ENCODE measurements at regions not wholly inside any gene's neighbourhood (a gene's known extent, or its start where the extent isn't known, plus 50 kb on each side); places are given as distances from the start of the nearest gene placed in this dataset.

- TF ChIP-seq, protein P1, sequence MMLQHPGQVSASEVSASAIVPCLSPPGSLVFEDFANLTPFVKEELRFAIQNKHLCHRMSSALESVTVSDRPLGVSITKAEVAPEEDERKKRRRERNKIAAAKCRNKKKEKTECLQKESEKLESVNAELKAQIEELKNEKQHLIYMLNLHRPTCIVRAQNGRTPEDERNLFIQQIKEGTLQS (IDR thresholded peaks at IDR 0.05): no peak
- TF ChIP-seq CTCF (IDR thresholded peaks at IDR 0.05; ENCODE audit: low read depth, low read length, missing input control): no peak
- no peak for TF ChIP-seq REST (IDR thresholded peaks at IDR 0.05)
- TF ChIP-seq EGR1 (IDR thresholded peaks at IDR 0.05; ENCODE audit: low read depth in 2 of 2): no peak
- no peak for TF ChIP-seq MAX (IDR thresholded peaks at IDR 0.05)
- TF ChIP-seq SP1 (IDR thresholded peaks at IDR 0.05): no peak
- TF ChIP-seq FOXA1 (IDR thresholded peaks at IDR 0.05): no peak
- TF ChIP-seq, protein P2, sequence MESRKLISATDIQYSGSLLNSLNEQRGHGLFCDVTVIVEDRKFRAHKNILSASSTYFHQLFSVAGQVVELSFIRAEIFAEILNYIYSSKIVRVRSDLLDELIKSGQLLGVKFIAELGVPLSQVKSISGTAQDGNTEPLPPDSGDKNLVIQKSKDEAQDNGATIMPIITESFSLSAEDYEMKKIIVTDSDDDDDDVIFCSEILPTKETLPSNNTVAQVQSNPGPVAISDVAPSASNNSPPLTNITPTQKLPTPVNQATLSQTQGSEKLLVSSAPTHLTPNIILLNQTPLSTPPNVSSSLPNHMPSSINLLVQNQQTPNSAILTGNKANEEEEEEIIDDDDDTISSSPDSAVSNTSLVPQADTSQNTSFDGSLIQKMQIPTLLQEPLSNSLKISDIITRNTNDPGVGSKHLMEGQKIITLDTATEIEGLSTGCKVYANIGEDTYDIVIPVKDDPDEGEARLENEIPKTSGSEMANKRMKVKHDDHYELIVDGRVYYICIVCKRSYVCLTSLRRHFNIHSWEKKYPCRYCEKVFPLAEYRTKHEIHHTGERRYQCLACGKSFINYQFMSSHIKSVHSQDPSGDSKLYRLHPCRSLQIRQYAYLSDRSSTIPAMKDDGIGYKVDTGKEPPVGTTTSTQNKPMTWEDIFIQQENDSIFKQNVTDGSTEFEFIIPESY (IDR thresholded peaks at IDR 0.05): no peak
- no peak for TF ChIP-seq TAF1 (conservative IDR thresholded peaks at IDR 0.05)
- TF ChIP-seq YY1 (IDR thresholded peaks at IDR 0.05): no peak
Measured at GRCh38 chr10:28054228-28054860, 55.5 kb upstream of the ODAD2 start.

Data from liver (tissue), 3 donors.